Panc1 (cell line): ENCODE measurements at regions not wholly inside any gene's neighbourhood (a gene's known extent, or its start where the extent isn't known, plus 50 kb on each side); places are given as distances from the start of the nearest gene placed in this dataset.
A peak's percentile ranks its signal among the peaks of the same experiment; 100 is the strongest.

Experiments used
- ATAC-seq: fragments of 200-7000 bp; cut with Tn5 transposase; 2 replicates; pipeline ENCODE4 v1.9.1; 2020; ENCODE audit warnings: mild to moderate bottlenecking, moderate library complexity
- BruUV-seq: library from RNA; stranded (reverse); fragments of 400-500 nt; replicated peaks from 2 replicates; lab custom pipeline; 2021; lab: Mats Ljungman, UMichigan
- CTCF ChIA-PET: fragments of 300-600 bp; sonication (Branson Sonifier 250); formaldehyde crosslinking; loops from one replicate; lab custom pipeline; 2022; ENCODE audit warnings: antibody characterized with exemption; lab: Charles Lee
- POLR2A ChIA-PET: fragments of 300-600 bp; sonication (Branson Sonifier 250); formaldehyde crosslinking; loops from one replicate; lab custom pipeline; 2022; ENCODE audit warnings: antibody characterized with exemption; lab: Charles Lee
- DNase-seq: peaks from one replicate; pipeline ENCODE4 v3.0.0-alpha.2; 2010; ENCODE audit warnings: low read depth, low spot score
- H3K27ac ChIP-seq: 2 replicates; pipeline ENCODE4 v1.5.1; 2011; ENCODE audit warnings: mild to moderate bottlenecking, low read length, inconsistent platforms
- H3K27me3 ChIP-seq: fragments of 200-500 bp; sonication (Bioruptor generic); 2 replicates; pipeline ENCODE4 v1.6.0; 2014; ENCODE audit warnings: low read length, inconsistent platforms; ENCODE audit not compliant: control insufficient read depth, insufficient read depth
- H3K36me3 ChIP-seq: fragments of 200-500 bp; sonication (Bioruptor generic); 2 replicates; pipeline ENCODE4 v1.5.1; 2014; ENCODE audit warnings: inconsistent platforms, mild to moderate bottlenecking, low read length, moderate library complexity; ENCODE audit not compliant: control insufficient read depth, insufficient read depth
- H3K4me1 ChIP-seq: 2 replicates; pipeline ENCODE4 v1.5.1; 2011; ENCODE audit warnings: inconsistent platforms, mild to moderate bottlenecking, low read length, moderate library complexity; ENCODE audit not compliant: control insufficient read depth, insufficient read depth
- H3K4me3 ChIP-seq, 2 experiments: 2 replicates each; pipeline ENCODE4 v1.5.1; 2011 to 2012; ENCODE audit warnings: low read depth in 2 of 2, low read length in 2 of 2, mild to moderate bottlenecking in 2 of 2, inconsistent platforms in 1 of 2, moderate library complexity in 1 of 2
- H3K9me3 ChIP-seq: fragments of 200-500 bp; sonication (Bioruptor generic); 2 replicates; pipeline ENCODE4 v1.5.1; 2014; ENCODE audit warnings: low read depth, mild to moderate bottlenecking, inconsistent platforms, low read length, moderate library complexity; ENCODE audit not compliant: control insufficient read depth, insufficient read depth
- CTCF ChIP-seq: fragments of 450-650 bp; IDR thresholded peaks from 2 replicates; pipeline ENCODE4 v1.5.1; 2017; ENCODE audit warnings: mild to moderate bottlenecking
- POLR2AphosphoS5 ChIP-seq: IDR thresholded peaks from 2 replicates; pipeline ENCODE4 v1.6.1; 2012; ENCODE audit warnings: mild to moderate bottlenecking, low read depth, low read length, moderate library complexity
- REST ChIP-seq, 2 experiments: IDR thresholded peaks; 2 replicates each; pipeline ENCODE4 v1.6.1; 2011 to 2012; ENCODE audit warnings: low read depth in 2 of 2, control low read depth in 1 of 2, low read length in 1 of 2, mild to moderate bottlenecking in 1 of 2, moderate library complexity in 1 of 2; ENCODE audit not compliant: insufficient read depth in 1 of 2
- SIN3A ChIP-seq: IDR thresholded peaks from 2 replicates; pipeline ENCODE4 v1.6.1; 2012; ENCODE audit warnings: low read depth, mild to moderate bottlenecking, low read length, moderate library complexity, borderline replicate concordance; ENCODE audit not compliant: insufficient read depth
- TCF7L2 ChIP-seq: IDR thresholded peaks from 2 replicates; pipeline ENCODE4 v1.6.1; 2011; ENCODE audit warnings: mild to moderate bottlenecking, low read depth, low read length, inconsistent platforms
- in situ Hi-C: cut with HindIII; loops from 2 replicates; pipeline ENCODE4 v1.10.0; 2016; ENCODE audit warnings: low sequenced_read_pairs, low pct_unique_long_range_greater_than_20kb
- intact Hi-C: fragments of 100-400 bp; cut with micrococcal nuclease; formaldehyde crosslinking; loops from one replicate; pipeline ENCODE4 v1.10.0; 2022; ENCODE audit not compliant: unreplicated experiment

DNA sequence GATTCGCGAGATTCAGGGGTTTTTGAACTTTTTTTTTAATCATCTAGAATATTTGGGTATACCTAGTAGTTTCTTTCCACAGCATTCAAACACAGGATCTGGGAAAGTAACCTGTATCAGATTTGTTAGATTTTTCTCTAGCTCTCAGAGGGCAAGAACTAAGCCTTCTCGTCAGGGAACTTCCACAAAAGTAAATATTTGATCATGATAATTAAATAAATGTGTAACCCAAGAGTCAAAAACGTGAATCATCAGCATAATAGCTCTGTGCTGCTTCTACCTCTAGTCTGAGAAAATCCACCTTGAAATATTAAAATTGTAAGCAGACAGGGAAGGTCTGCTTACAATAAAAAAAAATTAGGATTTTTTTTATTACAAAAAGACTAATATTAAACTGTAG lies 225.7 kb upstream of the SPOPL start:
- CTCF ChIA-PET: no interaction called here
- in situ Hi-C loops (no loop called here), intact Hi-C loops (no loop called here)
- BruUV-seq: no TSS peak
- POLR2A ChIA-PET: no interaction called here
- H3K4me1 ChIP-seq: peaks cover 6% of the 10 kb centered on the region; the same call in 1 of the 2 replicates
- H3K9me3 ChIP-seq: no peaks in the 10 kb centered on the region
- H3K4me3 ChIP-seq: no peak overlapping the region
- TF ChIP-seq SIN3A: no peak
- no peak for TF ChIP-seq TCF7L2
- TF ChIP-seq POLR2AphosphoS5: no peak
- TF ChIP-seq CTCF: no peak
- no peak for TF ChIP-seq REST (IDR thresholded peaks at IDR 0.05; ENCODE audit: insufficient read depth in 1 of 2, low read depth in 2 of 2, low read length in 1 of 2)
- DNase-seq (no peak), ATAC-seq (peak; percentile 60; the same call in 1 of the 2 replicates)
- H3K27ac ChIP-seq: no peak overlapping the region
- no peaks in the 10 kb centered on the region for H3K27me3 ChIP-seq
- no peaks in the 10 kb centered on the region for H3K36me3 ChIP-seq

GRCh38 chr2:138276339-138276738 lies 225.2 kb upstream of the SPOPL start:
- ChIA-PET CTCF (no interaction called here), POLR2A (no interaction called here)
- no peak for ATAC-seq
- no peaks in the 10 kb centered on the region for H3K9me3 ChIP-seq
- peak overlapping the region; percentile 36; the same call in 1 of the 2 replicates for H3K27ac ChIP-seq
- DNase-seq: no peak
- no peaks in the 10 kb centered on the region for H3K27me3 ChIP-seq
- no peak overlapping the region for H3K4me3 ChIP-seq
- no TSS peak for BruUV-seq
- H3K36me3 ChIP-seq: no peaks in the 10 kb centered on the region
- in situ Hi-C loops: no loop called here
- H3K4me1 ChIP-seq: peaks cover 6% of the 10 kb centered on the region; the same call in 1 of the 2 replicates
- TF ChIP-seq REST (IDR thresholded peaks at IDR 0.05; ENCODE audit: insufficient read depth in 1 of 2, low read depth in 2 of 2, low read length in 1 of 2) (no peak), CTCF (no peak), POLR2AphosphoS5 (no peak), TCF7L2 (no peak), SIN3A (no peak)
- intact Hi-C loops: no loop called here
